HEK293 (cell line): ENCODE measurements at regions not wholly inside any gene's neighbourhood (a gene's known extent, or its start where the extent isn't known, plus 50 kb on each side); places are given as distances from the start of the nearest gene placed in this dataset.

Experiments
- BCL11A ChIP-seq: fragments of 450-650 bp; formaldehyde crosslinking; IDR thresholded peaks from 2 replicates; pipeline ENCODE4 v1.5.1; 2016; ENCODE audit warnings: low read depth, missing biosample characterization, missing genetic modification characterization
- CTCF ChIP-seq: fragments of 450-650 bp; formaldehyde crosslinking; IDR thresholded peaks from 2 replicates; pipeline ENCODE4 v1.5.1; 2016; ENCODE audit warnings: missing biosample characterization, missing genetic modification characterization
- KLF16 ChIP-seq: fragments of 450-650 bp; formaldehyde crosslinking; IDR thresholded peaks from 2 replicates; pipeline ENCODE4 v1.5.1; 2017; ENCODE audit warnings: missing biosample characterization, missing genetic modification characterization
- REST ChIP-seq: fragments of 450-650 bp; formaldehyde crosslinking; IDR thresholded peaks from 2 replicates; pipeline ENCODE4 v1.5.1; 2016; ENCODE audit warnings: missing biosample characterization, missing genetic modification characterization
- TCF7L2 ChIP-seq: IDR thresholded peaks from 2 replicates; pipeline ENCODE4 v1.6.1; 2011; ENCODE audit warnings: low read depth, mild to moderate bottlenecking, inconsistent platforms, low read length, moderate library complexity, borderline replicate concordance
- ZBTB11 ChIP-seq: fragments of 450-650 bp; formaldehyde crosslinking; conservative IDR thresholded peaks from 2 replicates; pipeline ENCODE4 v1.5.1; 2016; ENCODE audit warnings: low read depth, missing biosample characterization, missing genetic modification characterization
- ZBTB44 ChIP-seq: fragments of 450-650 bp; IDR thresholded peaks from 2 replicates; pipeline ENCODE4 v1.5.1; 2018; ENCODE audit warnings: missing biosample characterization, mild to moderate bottlenecking, missing genetic modification characterization
- ZNF140 ChIP-seq: fragments of 450-650 bp; formaldehyde crosslinking; IDR thresholded peaks from 2 replicates; pipeline ENCODE4 v1.5.1; 2016; ENCODE audit warnings: missing biosample characterization, missing genetic modification characterization
- ZNF214 ChIP-seq: fragments of 450-650 bp; formaldehyde crosslinking; IDR thresholded peaks from 2 replicates; pipeline ENCODE4 v1.5.1; 2017; ENCODE audit warnings: missing biosample characterization, mild to moderate bottlenecking, missing genetic modification characterization, borderline replicate concordance
- ZNF274 ChIP-seq, 2 experiments: fragments of 200-500 bp in 1 of 2; fragments of 450-650 bp in 1 of 2; sonication (Bioruptor generic) in 1 of 2; formaldehyde crosslinking in 1 of 2; IDR thresholded peaks; 2 replicates each; pipeline versions ENCODE4 v1.5.1 to v1.6.1; 2014 to 2016; ENCODE audit warnings: borderline replicate concordance in 1 of 2, inconsistent platforms in 1 of 2, low read length in 1 of 2, missing biosample characterization in 1 of 2, missing genetic modification characterization in 1 of 2
- ZNF433 ChIP-seq: fragments of 450-650 bp; formaldehyde crosslinking; IDR thresholded peaks from 2 replicates; pipeline ENCODE4 v1.5.1; 2016; ENCODE audit warnings: missing biosample characterization, missing genetic modification characterization, low read depth
- ZNF449 ChIP-seq: fragments of 450-650 bp; formaldehyde crosslinking; IDR thresholded peaks from 2 replicates; pipeline ENCODE4 v1.5.1; 2017; ENCODE audit warnings: missing biosample characterization, mild to moderate bottlenecking, missing genetic modification characterization, moderate library complexity
- ZNF600 ChIP-seq: fragments of 450-650 bp; formaldehyde crosslinking; IDR thresholded peaks from 2 replicates; pipeline ENCODE4 v1.5.1; 2016; ENCODE audit warnings: missing biosample characterization, missing genetic modification characterization

- TF ChIP-seq CTCF (tag by site-specific recombination) (no peak), ZNF274 (IDR thresholded peaks at IDR 0.05; ENCODE audit: low read length) (no peak), ZNF274 (tag by site-specific recombination; IDR thresholded peaks at IDR 0.05; ENCODE audit: borderline replicate concordance) (no peak), KLF16 (no peak), ZNF449 (tag by site-specific recombination) (no peak), ZNF433 (no peak), ZNF214 (tag by site-specific recombination) (no peak), REST (no peak), ZBTB44 (tag by site-specific recombination) (no peak), TCF7L2 (no peak), ZNF140 (tag by site-specific recombination) (no peak), ZBTB11 (tag by site-specific recombination) (no peak), ZNF600 (tag by site-specific recombination) (no peak), BCL11A (no peak)
Observed at GRCh38 chr10:9561821-9562505, 1455.7 kb upstream of the CELF2 start.
